Transverse colon (tissue), 4 donors: ENCODE measurements at regions not wholly inside any gene's neighbourhood (a gene's known extent, or its start where the extent isn't known, plus 50 kb on each side); places are given as distances from the start of the nearest gene placed in this dataset.

Source experiments
- CTCF ChIP-seq, 5 experiments: fragments of 200-600 bp in 3 of 5; fragments of 450-650 bp in 2 of 5; sonication (generic) in 3 of 5; IDR thresholded peaks; 1 replicate in 2 of 5; 2 replicates in 3 of 5; pipeline ENCODE4 v1.5.1; 2016 to 2017; ENCODE audit warnings: antibody characterized with exemption in 5 of 5, inconsistent platforms in 3 of 5, mild to moderate bottlenecking in 2 of 5, moderate library complexity in 1 of 5
- POLR2A ChIP-seq: fragments of 450-650 bp; IDR thresholded peaks from one replicate; pipeline ENCODE4 v1.6.1; 2016; ENCODE audit warnings: antibody characterized with exemption, mild to moderate bottlenecking, moderate library complexity
- POLR2AphosphoS5 ChIP-seq, 3 donors: sonication (generic); formaldehyde crosslinking; IDR thresholded peaks; one replicate each; pipeline ENCODE4 v1.6.1; 2016; ENCODE audit warnings: antibody characterized with exemption in 3 of 3

- TF ChIP-seq POLR2AphosphoS5 (IDR thresholded peaks at IDR 0.05), result no peak
- no peak for TF ChIP-seq POLR2A
- TF ChIP-seq CTCF (IDR thresholded peaks at IDR 0.05), result no peak
Measured at GRCh38 chr5:117456866-117457470, 882.3 kb upstream of the SEMA6A start.
